Karpas-422 (cell line): ENCODE measurements at regions not wholly inside any gene's neighbourhood (a gene's known extent, or its start where the extent isn't known, plus 50 kb on each side); places are given as distances from the start of the nearest gene placed in this dataset.

Experiments
- DNase-seq: peaks from one replicate; pipeline ENCODE4 v3.0.0-alpha.2; 2015
- H2AFZ ChIP-seq: fragments of 200-600 bp; sonication (generic); 2 replicates; pipeline ENCODE4 v1.6.1; 2014; ENCODE audit warnings: antibody characterized with exemption, low read length, mixed read lengths
- H3K27ac ChIP-seq: fragments of 200-600 bp; sonication (generic); 2 replicates; pipeline ENCODE4 v1.5.1; 2014; ENCODE audit warnings: mild to moderate bottlenecking, low read length, moderate library complexity
- H3K27me3 ChIP-seq: fragments of 200-600 bp; sonication (generic); 2 replicates; pipeline ENCODE4 v1.6.1; 2014; ENCODE audit warnings: low read length, mixed read lengths
- H3K36me3 ChIP-seq: fragments of 200-600 bp; sonication (generic); 2 replicates; pipeline ENCODE4 v1.6.1; 2014; ENCODE audit warnings: low read length, mixed read lengths; ENCODE audit not compliant: insufficient read depth
- H3K4me1 ChIP-seq: fragments of 200-600 bp; sonication (generic); 2 replicates; pipeline ENCODE4 v1.6.1; 2014; ENCODE audit warnings: mild to moderate bottlenecking, low read length, mixed read lengths
- H3K4me2 ChIP-seq: fragments of 200-600 bp; sonication (generic); 2 replicates; pipeline ENCODE4 v1.6.1; 2014; ENCODE audit warnings: low read length, low read depth, mild to moderate bottlenecking; ENCODE audit not compliant: poor library complexity, severe bottlenecking
- H3K4me3 ChIP-seq: fragments of 200-600 bp; sonication (generic); 2 replicates; pipeline ENCODE4 v1.5.1; 2014; ENCODE audit warnings: mild to moderate bottlenecking, antibody characterized with exemption, low read length, mixed read lengths
- H3K79me2 ChIP-seq: fragments of 200-600 bp; sonication (generic); 2 replicates; pipeline ENCODE4 v1.6.1; 2014; ENCODE audit warnings: mild to moderate bottlenecking, low read length, mixed read lengths
- H3K9ac ChIP-seq: fragments of 200-600 bp; sonication (generic); 2 replicates; pipeline ENCODE4 v1.6.0; 2014; ENCODE audit warnings: low read length
- H3K9me2 ChIP-seq: fragments of 200-600 bp; sonication (generic), shearing (Covaris generic); replicated peaks from 2 replicates; pipeline ENCODE4 v1.6.0; 2014; ENCODE audit warnings: mild to moderate bottlenecking, low read length, moderate library complexity; ENCODE audit not compliant: insufficient read depth
- H3K9me3 ChIP-seq: fragments of 300-700, 200-600 bp; sonication (generic); 2 replicates; pipeline ENCODE4 v1.6.1; 2014; ENCODE audit warnings: low read length, mixed read lengths
- H4K20me1 ChIP-seq: fragments of 200-600 bp; sonication (generic); 2 replicates; pipeline ENCODE4 v1.6.1; 2014; ENCODE audit warnings: mild to moderate bottlenecking, antibody characterized with exemption, low read length, low read depth; ENCODE audit not compliant: insufficient read depth

GRCh38 chr7:124570558-124570957 lies 195.0 kb downstream of the GPR37 start:
- Histone ChIP-seq H4K20me1 (no peaks in the 10 kb centered on the region), H3K9me2 (no peaks in the 10 kb centered on the region), H3K36me3 (no peaks in the 10 kb centered on the region), H3K4me3 (no peak overlapping the region), H2AFZ (no peak overlapping the region), H3K4me1 (no peaks in the 10 kb centered on the region), H3K27me3 (0 out of 2 replicates have a peak, but pooled peaks cover 2% of the 10 kb centered on the region), H3K9ac (no peak overlapping the region), H3K79me2 (no peaks in the 10 kb centered on the region), H3K27ac (no peak overlapping the region), H3K4me2 (no peak overlapping the region), H3K9me3 (no peaks in the 10 kb centered on the region)
- DNase-seq: no peak

DNA sequence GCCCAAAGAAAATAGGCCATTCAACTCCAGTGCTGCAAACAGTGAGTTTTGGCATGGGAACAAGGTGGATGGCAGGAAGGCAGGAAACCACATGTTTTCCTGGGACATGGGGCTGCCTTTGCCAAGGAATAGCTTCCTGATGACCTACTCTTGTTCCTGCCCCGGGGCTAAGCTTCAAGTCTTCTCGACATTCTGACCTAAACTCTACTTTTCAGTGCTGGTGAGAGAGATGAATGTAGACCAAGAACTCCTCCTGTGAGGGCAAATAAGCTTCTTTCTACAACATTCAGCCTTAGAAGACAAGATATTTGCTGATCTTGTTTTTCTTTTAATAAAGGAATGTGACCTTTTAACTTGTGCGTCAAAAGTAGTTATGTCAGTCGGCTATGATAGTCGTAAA lies 199.0 kb downstream of the GPR37 start:
- Histone ChIP-seq H3K9me3 (no peaks in the 10 kb centered on the region), H3K9ac (no peak overlapping the region), H2AFZ (no peak overlapping the region), H4K20me1 (no peaks in the 10 kb centered on the region), H3K4me2 (no peak overlapping the region), H3K4me3 (no peak overlapping the region), H3K36me3 (no peaks in the 10 kb centered on the region), H3K27ac (no peak overlapping the region), H3K79me2 (no peaks in the 10 kb centered on the region), H3K9me2 (no peaks in the 10 kb centered on the region), H3K4me1 (no peaks in the 10 kb centered on the region), H3K27me3 (no peaks in the 10 kb centered on the region)
- DNase-seq: no peak

DNA sequence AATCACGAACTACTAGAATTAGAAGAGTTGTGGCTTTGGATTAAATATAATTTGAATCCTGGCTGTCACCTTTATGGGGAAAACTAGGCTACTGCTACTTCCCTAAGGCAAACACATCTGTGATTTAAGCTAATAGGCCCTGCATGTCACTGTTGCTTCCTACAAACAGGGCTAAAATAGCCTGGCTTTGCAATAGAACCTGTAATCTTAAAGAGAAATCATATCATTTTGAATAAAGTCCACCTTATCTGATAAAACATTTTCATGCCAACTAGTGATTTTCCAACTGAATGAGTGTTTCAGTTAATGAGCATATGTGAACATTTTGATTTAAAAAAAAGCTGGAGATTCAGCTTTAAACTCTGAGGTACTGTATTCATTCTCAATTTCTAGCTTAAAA lies 208.0 kb downstream of the GPR37 start:
- no peak for DNase-seq
- Histone ChIP-seq H4K20me1 (no peaks in the 10 kb centered on the region), H2AFZ (no peak overlapping the region), H3K9me3 (no peaks in the 10 kb centered on the region), H3K4me3 (no peak overlapping the region), H3K4me2 (no peak overlapping the region), H3K27ac (no peak overlapping the region), H3K79me2 (no peaks in the 10 kb centered on the region), H3K9ac (no peak overlapping the region), H3K36me3 (no peaks in the 10 kb centered on the region), H3K9me2 (no peaks in the 10 kb centered on the region), H3K27me3 (no peaks in the 10 kb centered on the region), H3K4me1 (no peaks in the 10 kb centered on the region)

DNA sequence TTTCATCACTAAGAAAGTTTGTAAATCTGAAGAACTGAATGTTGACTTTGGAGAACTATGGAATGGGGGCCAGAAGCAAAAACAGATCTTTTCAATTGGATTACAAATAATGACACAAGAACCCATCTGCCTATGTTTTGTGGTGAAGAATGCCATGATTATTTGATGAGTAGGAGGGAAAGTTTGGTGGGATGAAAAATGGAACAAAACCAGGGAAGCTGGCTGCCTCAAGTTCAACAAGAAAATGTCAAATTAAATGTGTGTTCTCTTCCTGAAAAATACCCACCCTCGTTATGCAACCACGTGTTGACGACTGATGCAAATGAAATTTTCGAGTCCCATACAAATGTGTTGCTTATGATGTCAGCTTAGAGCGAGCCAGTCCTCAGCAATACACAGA lies 208.5 kb downstream of the GPR37 start:
- DNase-seq: no peak
- H3K36me3 ChIP-seq: no peaks in the 10 kb centered on the region
- no peaks in the 10 kb centered on the region for H3K79me2 ChIP-seq

DNA sequence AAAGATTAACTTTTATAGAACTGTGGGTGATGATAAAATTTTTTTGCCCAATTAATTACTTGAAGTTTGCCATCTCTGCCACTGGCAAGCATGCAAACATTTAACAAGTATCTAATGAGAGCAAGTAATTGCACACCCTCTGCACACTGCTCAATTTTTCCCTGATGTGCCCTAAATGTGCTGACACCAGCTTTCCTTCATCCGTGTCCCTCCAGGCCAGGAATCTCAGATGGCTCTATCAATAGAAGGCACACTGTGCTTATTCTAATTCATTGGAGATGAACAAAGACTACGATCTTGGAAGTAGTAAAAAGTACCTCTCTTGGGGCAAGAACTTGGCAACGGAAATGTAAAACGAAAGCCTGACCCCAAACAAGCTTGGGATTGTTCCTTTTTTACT lies 212.1 kb downstream of the GPR37 start:
- no peak overlapping the region for H3K4me3 ChIP-seq
- no peak overlapping the region for H3K9ac ChIP-seq
- no peak overlapping the region for H2AFZ ChIP-seq
- H3K27me3 ChIP-seq: no peaks in the 10 kb centered on the region
- no peaks in the 10 kb centered on the region for H3K9me3 ChIP-seq
- no peak for DNase-seq
- H3K4me2 ChIP-seq: no peak overlapping the region
- no peak overlapping the region for H3K27ac ChIP-seq
- H3K4me1 ChIP-seq: no peaks in the 10 kb centered on the region
- H3K9me2 ChIP-seq: no peaks in the 10 kb centered on the region
- H3K79me2 ChIP-seq: no peaks in the 10 kb centered on the region
- H4K20me1 ChIP-seq: no peaks in the 10 kb centered on the region
- no peaks in the 10 kb centered on the region for H3K36me3 ChIP-seq

More for the DNA sequence above, 208.5 kb downstream of the GPR37 start:
- Histone ChIP-seq H3K9me2 (no peaks in the 10 kb centered on the region), H2AFZ (no peak overlapping the region), H3K4me3 (no peak overlapping the region), H3K4me1 (no peaks in the 10 kb centered on the region), H3K27ac (no peak overlapping the region), H3K27me3 (no peaks in the 10 kb centered on the region), H4K20me1 (no peaks in the 10 kb centered on the region), H3K4me2 (no peak overlapping the region), H3K9ac (no peak overlapping the region), H3K9me3 (no peaks in the 10 kb centered on the region)

GRCh38 chr7:124552217-124552616 lies 213.4 kb downstream of the GPR37 start:
- Histone ChIP-seq H3K9me2 (no peaks in the 10 kb centered on the region), H3K27me3 (no peaks in the 10 kb centered on the region), H3K9ac (no peak overlapping the region), H3K4me2 (no peak overlapping the region), H3K4me1 (no peaks in the 10 kb centered on the region), H3K4me3 (no peak overlapping the region), H3K9me3 (no peaks in the 10 kb centered on the region), H3K36me3 (no peaks in the 10 kb centered on the region), H3K27ac (no peak overlapping the region), H2AFZ (no peak overlapping the region), H3K79me2 (no peaks in the 10 kb centered on the region), H4K20me1 (no peaks in the 10 kb centered on the region)
- no peak for DNase-seq

- DNase-seq: no peak
- H4K20me1 ChIP-seq: no peaks in the 10 kb centered on the region
- H2AFZ ChIP-seq: no peak overlapping the region
- H3K4me3 ChIP-seq: no peak overlapping the region
- no peaks in the 10 kb centered on the region for H3K4me1 ChIP-seq
- H3K27ac ChIP-seq: no peak overlapping the region
- H3K79me2 ChIP-seq: no peaks in the 10 kb centered on the region
- H3K27me3 ChIP-seq: no peaks in the 10 kb centered on the region
- no peaks in the 10 kb centered on the region for H3K9me2 ChIP-seq
- H3K9ac ChIP-seq: no peak overlapping the region
- no peak overlapping the region for H3K4me2 ChIP-seq
- H3K36me3 ChIP-seq: no peaks in the 10 kb centered on the region
- no peaks in the 10 kb centered on the region for H3K9me3 ChIP-seq
Observed at GRCh38 chr7:124550036-124550435, 215.6 kb downstream of the GPR37 start.

DNA sequence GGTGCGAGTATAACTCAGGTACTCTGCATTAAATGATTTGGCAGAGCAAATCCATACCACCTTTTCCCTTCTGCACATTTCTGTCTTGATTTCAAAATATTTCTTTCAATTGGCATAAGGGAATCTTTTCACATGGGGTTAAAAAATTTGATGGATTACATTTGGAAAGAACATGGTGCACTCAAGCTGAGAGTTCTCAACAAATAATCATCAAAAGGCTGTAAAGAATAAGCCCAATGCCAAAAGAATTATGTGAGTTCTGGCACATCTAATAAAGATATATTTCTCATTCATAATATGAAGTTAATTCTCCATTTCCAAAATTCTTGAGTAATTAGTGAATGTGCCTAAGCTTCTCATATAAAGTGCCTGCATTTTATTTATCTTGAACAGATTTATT lies 223.1 kb downstream of the GPR37 start:
- Histone ChIP-seq H3K4me1 (no peaks in the 10 kb centered on the region), H3K9ac (no peak overlapping the region), H3K36me3 (no peaks in the 10 kb centered on the region), H3K79me2 (no peaks in the 10 kb centered on the region), H3K9me2 (no peaks in the 10 kb centered on the region), H3K27me3 (no peaks in the 10 kb centered on the region), H4K20me1 (no peaks in the 10 kb centered on the region), H3K4me2 (no peak overlapping the region), H3K27ac (no peak overlapping the region), H2AFZ (no peak overlapping the region), H3K9me3 (peaks cover 5% of the 10 kb centered on the region; the same call in 1 of the 2 replicates), H3K4me3 (no peak overlapping the region)
- DNase-seq: no peak

DNA sequence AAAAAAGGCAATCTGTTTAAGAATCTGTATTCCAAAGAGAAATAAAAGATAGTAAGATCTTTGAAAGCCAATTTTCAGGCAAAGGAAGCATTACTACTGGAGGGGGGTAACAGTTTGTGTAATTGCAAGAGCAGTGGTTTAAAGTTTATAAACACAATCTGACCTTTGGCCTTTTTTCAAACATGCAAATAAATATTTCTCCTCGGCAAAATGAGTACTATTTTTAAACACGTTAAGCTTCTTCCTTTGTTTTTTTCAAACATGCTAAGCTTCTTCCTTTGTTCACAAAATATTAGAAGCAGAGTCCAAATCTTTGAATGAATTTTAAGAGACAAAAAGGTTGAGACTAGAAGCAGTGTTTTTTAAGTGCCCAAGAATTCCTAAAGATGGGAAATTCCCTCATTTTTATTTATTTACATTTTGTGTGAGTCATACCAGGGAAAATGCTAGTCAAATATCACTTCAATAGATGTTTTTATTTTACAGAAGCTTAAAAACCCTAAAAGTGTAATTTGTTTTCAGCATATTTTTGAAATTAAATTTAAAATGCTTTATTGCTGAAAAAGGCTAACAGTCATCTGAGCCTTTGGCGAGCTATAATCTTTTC lies 229.3 kb downstream of the GPR37 start:
- no peaks in the 10 kb centered on the region for H4K20me1 ChIP-seq
- H3K79me2 ChIP-seq: no peaks in the 10 kb centered on the region
- no peaks in the 10 kb centered on the region for H3K9me3 ChIP-seq
- no peak overlapping the region for H3K27ac ChIP-seq
- no peak overlapping the region for H3K4me3 ChIP-seq
- H3K4me1 ChIP-seq: no peaks in the 10 kb centered on the region
- H2AFZ ChIP-seq: no peak overlapping the region
- no peaks in the 10 kb centered on the region for H3K36me3 ChIP-seq
- H3K4me2 ChIP-seq: no peak overlapping the region
- no peak for DNase-seq
- H3K9me2 ChIP-seq: no peaks in the 10 kb centered on the region
- H3K9ac ChIP-seq: no peak overlapping the region
- H3K27me3 ChIP-seq: no peaks in the 10 kb centered on the region
